ENCODE measurements at regions not wholly inside any gene's neighbourhood (a gene's known extent, or its start where the extent isn't known, plus 50 kb on each side); places are given as distances from the start of the nearest gene placed in this dataset.

DNA sequence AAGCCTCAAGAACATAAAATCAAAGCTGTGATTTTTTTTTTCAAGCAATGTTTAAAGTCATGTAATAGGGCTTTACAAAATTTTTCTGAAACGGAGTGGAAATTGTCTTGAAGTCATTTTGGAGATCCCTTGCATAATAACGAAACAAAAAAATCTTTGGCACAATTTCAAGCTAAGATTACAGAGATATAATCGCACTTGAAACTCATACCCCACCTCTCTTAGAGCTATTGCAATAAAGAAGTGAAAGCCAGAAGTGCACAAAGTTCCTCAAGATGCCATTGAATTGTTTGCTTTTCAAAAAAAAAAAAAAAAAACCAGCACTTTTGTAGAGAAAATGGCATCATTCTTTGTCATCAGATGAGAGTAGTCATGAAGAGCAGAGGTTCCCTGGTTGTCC is 152.3 kb downstream of the PAX3 start:
- no peak for FAIRE-seq

DNA sequence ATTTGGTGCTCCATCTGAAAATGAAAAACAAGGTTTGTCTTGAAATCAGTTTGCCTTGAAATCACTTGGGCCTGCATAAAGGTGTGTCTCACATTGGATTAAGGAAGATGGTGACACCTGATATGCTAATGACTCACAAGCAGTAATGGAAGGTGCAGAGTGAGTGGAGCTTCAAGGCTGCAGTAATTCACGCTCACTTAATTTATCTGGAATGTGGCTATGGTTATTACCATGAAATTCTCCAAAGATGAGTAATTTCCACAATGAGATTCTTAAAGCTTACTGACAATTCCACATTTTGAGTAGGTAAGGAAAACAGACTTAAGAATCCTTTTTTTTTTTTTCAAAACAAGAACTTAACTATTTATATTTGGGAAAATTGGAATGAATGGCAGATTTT is 156.8 kb downstream of the PAX3 start:
- FAIRE-seq = no peak

DNA sequence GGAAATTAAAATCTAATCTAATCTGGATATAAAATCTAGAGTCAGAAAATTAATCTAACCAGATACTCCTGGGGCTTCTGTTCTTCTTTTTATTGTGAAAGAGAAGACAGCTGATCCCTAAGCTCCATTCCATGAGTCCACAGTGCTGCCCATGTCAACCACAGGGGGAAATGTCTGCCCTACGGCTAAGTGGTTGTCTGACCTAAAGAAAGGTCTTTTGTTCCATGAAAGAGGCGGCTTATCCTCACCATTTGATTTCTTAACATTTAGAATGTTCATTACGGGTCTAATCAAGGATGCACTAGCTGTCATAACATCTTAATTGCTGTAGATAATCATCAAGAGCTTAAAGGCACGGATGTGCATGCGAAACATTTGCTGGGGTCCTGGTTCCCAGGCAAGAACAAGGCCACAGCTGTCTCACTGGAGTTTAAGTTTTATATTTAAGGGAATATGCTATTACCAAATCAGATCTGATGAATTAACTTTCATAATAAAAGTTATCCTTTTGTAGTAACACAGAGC is 162.6 kb downstream of the PAX3 start:
- no peak for FAIRE-seq

DNA sequence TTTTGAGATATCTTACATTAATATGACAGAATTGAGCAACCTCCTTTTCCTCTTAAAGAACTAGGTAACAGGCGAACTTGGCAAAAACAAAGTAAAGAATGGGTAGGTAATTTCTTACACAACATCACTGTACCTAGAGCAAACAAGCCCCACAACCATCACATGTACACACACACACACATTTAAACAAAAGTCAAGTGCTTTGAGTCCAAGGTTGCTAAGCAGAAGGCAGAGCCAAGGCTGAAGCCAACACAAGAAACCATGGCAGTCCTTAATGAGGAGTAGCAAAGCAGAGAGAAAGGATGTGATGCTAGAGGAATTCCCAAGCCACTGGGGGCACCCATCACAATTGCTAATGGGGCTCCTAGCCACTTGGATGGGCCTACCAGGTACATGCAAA is 164.1 kb downstream of the PAX3 start:
- FAIRE-seq = no peak

DNA sequence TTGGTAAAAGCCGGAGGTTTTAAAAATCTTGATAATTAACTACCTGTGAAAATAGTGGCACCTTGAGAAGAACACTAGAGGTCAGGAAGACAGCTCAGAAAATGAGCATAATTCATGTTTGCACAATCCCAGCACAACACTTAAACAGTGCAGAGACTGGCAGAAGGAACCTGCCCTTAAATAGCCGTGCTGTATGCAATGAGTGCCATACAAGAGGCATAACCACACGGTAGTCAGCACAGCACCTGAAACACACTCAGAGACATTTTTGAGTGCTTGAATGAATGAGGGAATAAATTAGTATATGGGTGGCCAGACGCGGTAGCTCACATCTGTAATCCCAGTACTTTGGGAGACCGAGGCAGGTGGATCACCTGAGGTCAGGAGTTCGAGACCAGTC is 164.9 kb downstream of the PAX3 start:
- no peak for FAIRE-seq

DNA sequence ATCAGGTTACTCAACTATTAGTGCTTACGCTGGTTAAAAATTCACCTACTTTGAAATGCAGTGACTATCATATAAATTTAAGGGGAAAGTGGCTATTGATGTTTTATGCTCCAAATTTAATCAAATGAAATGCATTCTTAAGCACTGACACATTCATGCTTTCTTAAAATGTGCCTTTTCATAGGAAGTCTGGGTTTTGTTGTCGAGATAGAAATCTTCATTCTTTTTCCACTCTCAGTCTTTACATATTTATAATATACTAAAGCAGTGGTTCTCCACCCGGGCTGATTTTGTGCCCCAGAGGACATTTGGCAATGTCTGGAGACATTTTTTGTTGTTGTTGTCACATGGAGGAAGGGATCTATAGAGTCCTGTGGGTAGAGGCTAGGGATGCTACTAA is 167.9 kb downstream of the PAX3 start:
- FAIRE-seq = no peak

DNA sequence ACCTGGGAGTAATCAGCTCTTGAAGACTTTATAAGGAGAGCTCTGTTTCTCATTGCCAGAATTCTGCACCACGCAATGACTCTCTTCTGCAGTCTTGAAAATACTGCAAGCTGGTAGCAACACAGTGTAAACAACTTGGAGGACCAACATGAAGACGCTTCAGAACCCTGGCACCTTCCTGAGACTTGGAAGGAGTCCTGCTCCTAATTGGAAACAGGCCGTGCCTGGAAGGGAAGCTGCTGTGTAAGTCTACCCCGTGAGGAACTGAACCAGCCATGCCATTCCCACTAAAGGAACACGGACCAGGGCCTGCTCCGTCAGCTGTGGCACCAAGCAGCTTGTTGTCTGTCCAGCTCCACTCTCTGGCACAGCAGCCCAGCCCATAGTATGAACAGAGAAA is 171.1 kb downstream of the PAX3 start:
- no peak for FAIRE-seq

DNA sequence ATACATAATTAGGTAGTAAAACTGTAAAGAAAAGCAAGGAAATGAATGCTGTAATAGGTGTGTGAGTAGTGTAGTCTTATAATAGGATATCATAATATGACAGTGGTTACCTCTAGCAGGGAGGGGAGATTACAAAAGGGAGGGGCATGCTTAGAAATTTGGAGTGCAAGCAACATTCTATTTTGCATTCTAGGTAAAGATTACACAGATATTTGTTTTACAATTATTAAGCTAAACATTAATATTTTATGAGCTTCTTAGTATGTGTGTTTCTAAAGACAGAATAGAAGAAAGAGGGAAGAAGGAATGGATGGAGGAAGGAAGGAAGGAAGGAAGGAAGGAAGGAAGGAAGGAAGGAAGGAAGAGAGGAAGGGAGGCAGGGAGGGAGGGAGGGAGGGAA is 177.9 kb downstream of the PAX3 start:
- FAIRE-seq = no peak

DNA sequence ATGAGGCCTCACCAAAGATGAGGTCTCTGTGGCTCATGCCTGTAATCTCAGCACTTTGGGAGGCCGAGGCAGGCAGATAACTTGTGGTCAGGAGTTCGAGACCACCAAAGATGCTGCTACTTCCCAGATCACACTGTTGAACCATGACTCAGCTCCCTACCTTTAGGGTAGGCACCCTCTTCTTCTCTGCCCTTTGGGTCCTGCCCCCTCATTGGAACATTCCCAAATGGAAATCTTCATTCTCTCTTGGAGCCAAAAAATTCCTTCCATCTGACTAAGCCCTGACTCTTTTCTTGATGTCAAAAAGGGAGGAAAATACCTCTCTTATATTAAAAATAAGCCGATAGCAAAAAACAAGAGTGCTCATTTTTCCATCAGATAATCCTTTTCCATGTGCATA is 183.5 kb downstream of the PAX3 start:
- no peak for FAIRE-seq

DNA sequence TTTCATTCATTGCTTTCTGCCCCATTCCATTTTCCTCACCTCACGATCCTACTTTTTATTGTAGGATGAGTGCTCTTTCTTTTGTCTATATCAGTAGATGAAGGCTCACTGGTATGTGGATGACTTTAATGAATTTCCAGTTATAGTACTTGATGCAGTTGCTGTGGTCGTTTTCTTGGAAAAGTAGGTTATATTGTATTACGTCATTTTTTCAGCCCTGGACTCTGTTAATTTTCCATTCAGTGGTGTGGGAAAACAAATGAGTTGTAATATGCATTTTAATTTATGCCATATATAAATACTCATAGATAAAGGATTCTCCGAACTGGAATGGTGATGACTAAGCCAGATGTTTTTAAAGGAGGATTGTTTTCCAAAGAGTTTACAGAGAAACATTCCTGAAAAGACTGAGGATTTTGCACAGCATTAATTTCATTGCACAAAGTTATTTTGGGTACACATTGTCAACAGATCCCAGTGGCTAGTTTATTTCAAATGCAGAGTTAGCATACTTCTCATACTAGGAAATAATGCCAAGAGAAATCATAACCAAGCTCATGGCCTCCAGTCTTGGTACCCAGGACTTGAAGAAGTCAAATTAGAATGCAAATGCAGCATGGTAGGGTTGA is 189.7 kb downstream of the PAX3 start:
- FAIRE-seq = no peak

DNA sequence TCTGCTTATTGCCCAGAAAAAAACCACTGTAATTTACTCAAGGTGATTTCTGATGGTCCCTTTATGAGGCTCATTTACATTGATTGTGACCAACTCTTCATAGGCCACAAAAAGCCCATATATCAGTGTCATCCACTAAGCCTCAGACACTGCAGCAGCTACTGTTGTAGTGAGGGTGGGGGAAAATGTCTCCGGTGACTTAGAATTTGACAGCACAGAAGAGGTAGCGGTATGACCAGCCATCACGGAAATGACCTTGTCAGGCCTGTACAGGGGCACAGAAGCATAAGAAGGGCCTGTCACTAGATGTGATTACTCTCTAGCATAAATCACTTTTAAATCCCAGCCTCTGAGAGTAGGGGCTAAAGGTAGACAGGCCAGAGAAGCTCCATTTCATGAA is 190.3 kb downstream of the PAX3 start:
- FAIRE-seq = no peak

DNA sequence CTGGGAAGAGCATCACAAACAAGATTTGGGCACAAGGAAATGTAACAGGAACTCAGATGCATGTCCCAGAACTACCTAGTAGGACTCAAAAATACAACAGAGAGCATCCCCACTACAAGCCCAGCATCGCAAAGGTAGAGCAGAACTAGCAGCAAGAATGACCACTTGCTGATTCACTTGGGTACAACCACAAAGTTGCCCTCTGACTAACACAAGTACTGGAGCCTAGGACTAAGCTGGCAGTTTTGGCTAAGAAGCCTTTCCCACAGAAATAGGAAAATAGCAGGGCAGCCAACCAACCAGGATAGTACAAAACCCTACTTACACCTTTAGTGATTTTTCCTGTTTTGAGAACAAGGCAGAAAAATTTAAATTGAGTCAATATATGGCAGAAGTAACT is 193.8 kb downstream of the PAX3 start:
- no peak for FAIRE-seq

DNA sequence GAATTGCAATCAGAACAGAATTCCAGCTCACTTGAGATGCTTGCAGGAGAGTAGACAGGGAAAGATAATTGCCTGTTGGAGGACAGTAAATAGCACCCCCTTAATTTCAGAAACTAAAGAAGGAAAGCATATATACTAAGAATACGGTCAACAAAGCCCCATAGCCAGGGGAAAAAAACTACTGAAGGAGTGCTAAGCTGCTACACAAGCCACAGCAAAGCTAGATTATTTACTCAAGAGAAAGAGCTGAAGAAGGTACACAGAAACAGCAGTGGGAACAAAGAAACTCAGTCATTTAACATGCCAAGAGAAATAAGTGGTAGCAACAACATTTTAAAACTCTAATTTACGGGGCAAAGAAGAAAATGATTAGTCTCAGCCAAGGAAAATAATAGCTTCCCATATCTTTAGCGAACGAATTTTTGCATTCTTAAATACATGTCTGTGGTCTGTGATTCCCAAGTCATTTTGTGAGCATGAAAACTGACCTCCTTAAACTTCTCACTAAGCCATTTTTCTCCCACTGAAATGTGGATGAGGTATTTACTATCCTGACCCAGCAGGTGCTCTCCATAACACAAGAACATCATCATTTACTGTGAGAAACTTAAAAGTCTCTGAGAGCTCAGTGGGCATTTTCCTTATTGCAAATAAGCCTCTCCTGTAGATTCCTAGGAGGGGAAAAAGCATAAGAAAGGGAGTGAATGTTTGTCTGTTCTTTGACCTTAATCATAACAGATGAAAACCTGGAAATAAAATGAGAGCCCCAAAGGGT is 196.0 kb downstream of the PAX3 start:
- FAIRE-seq = no peak

DNA sequence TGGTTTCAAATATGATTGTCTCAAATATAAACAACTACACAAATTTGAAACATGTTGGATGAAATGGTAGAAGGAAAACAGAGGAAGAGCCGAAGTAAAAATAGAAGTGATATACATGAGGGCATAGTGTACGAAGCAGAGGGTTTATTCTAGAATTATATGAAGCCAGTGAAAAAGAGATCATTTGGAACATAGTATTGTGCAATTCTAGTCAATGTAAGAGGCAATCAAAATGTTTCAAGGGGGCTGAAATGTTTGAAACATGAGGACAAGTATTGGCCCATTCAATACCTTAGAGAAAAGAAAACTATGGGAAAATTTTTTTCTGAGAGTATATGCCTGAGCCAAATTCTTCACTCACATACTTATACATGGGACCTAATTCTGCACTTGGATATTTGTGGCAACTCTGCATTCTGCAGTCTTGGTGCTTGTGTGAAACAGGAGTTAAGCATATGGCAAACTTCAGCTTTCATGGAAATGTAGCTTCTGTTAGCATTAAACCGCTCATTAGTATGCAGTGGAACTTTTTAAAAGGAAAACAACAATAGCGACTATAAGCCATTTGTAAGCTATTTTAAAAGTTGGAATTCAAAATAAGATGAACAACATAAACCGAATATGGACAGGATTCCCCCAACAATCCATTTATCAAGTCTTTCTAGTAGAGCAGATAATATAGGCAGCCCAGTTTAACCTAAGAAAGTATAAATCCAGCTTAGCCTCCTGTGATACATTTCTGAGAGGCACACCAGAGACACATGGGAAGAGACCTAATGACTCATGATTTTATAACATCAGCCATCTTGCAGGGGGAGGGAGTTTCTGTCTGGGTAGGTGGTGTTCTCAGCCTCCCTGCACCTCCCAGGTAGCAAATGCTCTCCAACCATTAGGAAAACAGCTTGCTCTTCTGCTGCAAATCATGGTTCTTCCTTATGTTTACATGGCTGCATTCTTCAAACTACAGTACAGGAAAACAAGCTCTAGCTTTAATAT is 197.8 kb downstream of the PAX3 start:
- FAIRE-seq = no peak

DNA sequence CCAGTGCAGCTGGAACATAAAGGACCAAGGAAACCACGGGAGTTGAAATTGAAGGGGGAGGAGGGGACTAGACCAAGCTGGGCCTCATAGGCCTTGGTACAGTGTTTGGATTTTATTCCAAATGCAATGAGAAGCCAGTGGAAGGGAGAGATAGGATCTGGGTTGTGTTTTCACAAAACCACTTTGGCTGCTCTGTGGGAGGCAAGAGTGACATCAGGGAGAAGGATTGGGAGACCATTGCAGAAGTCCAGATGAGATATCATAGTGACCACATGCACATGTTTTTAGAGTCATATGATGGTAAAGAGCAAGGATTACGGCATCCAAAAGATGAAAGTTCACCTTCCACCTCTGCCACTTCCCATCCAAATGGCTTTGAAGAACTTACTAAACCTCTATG is 210.2 kb downstream of the PAX3 start:
- FAIRE-seq = no peak

DNA sequence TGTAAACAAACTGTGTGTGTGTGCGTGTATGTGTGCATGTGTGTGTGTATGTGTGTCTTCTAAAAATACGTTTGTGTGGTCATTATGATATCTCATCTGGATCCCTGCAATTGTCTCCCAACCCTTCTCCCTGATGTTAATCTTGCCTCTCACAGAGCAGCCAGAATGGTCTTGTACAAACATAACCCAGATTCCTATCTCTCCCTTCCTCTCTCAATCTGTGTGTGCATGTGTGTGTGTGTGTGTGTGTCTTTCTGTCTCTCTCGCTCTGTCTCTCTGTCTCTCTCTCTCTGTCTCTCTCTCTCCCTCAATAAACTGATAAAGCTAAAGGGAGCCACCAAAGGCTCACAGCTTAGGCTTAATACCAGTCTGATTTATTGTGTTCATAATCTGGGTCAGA is 210.8 kb downstream of the PAX3 start:
- FAIRE-seq = no peak

DNA sequence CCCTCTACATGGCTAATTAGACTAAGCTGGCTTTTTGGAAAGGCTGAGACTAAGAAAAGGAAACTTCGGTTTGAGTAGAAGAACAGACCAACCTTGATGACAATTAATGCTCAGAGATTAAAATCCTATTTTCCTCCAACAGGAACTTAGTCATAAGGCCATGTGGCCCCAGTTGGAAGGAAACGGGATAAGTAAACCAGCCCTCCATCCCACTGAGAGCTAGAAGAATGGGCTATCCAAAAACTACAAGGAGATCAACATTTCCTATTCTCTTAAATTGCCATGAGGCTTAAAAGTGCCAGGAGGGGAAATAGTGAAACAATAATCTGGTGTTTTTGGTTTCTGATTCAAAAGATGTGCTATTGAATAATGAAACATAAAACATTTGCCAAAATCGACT is 216.6 kb downstream of the PAX3 start:
- FAIRE-seq = no peak

DNA sequence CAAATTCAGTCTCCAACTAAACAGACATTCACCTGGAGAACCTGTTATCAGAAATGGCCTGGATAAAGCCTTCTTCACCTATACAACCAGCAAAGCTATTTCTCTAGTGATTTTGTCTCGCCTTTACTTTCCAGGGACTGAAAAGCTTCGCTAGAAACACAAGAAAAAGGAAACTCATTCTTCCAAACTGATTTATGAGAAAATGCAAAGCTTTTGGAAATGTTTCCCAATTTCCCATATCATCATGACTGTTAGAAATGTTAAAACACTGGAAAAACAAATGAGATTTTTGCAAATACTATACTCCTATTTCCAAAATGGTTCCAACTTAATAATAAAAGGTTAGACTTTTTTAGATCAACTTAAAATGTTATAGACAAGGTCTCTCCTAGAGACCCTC is 218.7 kb downstream of the PAX3 start:
- FAIRE-seq = no peak

DNA sequence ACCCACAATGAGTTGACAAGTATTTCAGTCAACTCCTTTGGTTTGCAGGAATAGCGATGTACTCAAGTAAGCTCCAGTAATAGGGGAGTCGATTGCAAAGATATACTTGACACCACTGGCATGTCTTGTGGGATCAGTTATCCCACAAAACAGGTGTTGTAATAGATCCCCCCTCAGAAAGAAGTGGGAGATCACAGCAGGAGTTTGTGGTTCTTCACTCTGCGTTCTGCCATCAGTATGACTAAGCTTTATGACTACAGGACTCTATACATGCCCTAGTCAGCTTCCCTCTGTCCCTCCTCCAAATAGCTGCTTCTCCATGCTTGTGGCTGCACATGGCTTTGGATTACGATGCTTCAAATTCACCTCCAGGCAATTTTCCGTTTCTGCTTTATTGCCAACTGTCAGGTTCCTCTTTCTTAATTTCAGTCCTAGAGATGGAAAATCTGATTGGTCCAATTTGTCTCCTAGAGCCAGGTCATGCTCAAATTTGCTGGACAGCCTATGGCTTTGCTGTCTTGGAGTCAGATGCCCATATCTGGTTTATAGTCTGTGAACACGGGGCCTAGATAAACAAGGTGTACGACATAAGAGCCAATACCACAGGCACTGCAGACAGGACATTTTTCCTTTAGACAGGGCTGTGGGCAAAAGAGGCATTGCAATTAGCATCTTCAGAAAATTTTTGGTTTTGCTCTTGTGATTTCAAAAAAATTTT is 221.7 kb downstream of the PAX3 start:
- no peak for FAIRE-seq

DNA sequence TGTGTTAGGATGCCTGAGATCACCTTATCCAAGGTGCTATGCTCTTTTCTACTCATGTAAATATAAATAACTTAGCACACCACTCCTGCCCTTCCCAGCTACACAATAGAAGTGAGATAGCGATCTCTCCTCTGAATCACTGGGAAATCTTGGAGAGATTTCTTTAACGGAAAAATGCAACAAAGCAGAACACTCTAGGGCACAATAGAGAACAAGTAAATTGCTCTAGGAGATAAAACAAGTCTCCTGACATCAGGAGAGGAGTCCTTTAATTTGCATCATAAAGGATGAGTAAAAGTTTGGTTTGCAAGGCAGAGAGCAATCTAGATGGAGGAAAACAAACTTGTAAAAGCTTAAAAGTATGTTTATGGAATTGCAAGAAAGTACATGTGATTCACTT is 224.1 kb downstream of the PAX3 start:
- no peak for FAIRE-seq

DNA sequence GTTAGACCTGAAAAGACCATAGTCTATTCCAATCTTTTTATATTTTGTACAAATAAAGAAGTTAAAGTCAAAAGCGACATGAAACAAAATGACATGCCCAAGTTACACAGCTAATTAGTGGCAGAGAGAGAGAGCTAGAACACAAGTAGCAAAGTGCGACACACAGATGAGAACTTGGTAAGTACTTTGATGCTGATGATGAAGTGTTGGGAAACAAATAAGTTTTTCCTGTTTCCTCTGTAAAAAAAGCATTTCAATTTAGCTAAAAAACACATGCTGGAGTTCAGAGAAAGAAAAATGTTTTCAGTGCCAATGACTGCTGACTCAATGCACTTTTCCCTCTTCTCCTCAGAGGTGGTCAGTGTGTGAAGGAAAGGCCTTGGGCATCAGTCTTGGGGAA is 226.9 kb downstream of the PAX3 start:
- no peak for FAIRE-seq

DNA sequence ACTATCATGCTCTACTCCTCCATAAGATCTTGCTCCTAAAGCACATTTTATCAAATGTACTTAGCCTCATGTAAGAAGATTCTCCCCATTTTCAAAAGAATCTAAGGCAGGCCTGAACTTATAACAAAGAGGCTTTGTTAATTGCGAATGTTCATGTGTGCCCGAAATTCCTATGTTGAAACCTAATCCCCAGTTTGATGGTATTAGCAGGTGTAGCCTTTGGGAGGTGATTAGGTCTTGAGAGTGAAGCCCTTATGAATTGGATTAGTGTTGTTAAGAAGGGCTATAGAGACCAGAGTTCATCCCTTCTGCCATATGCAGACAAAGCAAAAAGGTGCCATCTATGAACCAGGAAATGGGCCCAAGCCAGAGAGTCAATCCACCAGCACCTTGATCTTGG is 234.5 kb downstream of the PAX3 start:
- no peak for FAIRE-seq

Measured in endometrium (tissue), 2 donors.